ENCODE measurements at regions not wholly inside any gene's neighbourhood (a gene's known extent, or its start where the extent isn't known, plus 50 kb on each side); places are given as distances from the start of the nearest gene placed in this dataset.

- no peak for DNase-seq
Observed at GRCh38 chr7:1321411-1322239, 89.0 kb downstream of the UNCX start.

- no peak for DNase-seq
Observed at GRCh38 chr7:1322240-1323110, 89.8 kb downstream of the UNCX start.

- DNase-seq, result no peak
Observed at GRCh38 chr7:1323178-1324027, 90.7 kb downstream of the UNCX start.

GRCh38 chr7:1324028-1324900 is 91.6 kb downstream of the UNCX start:
- no peak for DNase-seq

GRCh38 chr7:1325246-1325645 is 92.6 kb downstream of the UNCX start:
- DNase-seq, result no peak

GRCh38 chr7:1325646-1326510 is 93.2 kb downstream of the UNCX start:
- no peak for DNase-seq

- DNase-seq, result no peak
Observed at GRCh38 chr7:1326511-1326785, 93.8 kb downstream of the UNCX start.

- DNase-seq, result no peak
Observed at GRCh38 chr7:1329261-1329660, 96.6 kb downstream of the UNCX start.

- DNase-seq, result no peak
Observed at GRCh38 chr7:1329966-1330800, 97.5 kb downstream of the UNCX start.

GRCh38 chr7:1330801-1331425 is 98.2 kb downstream of the UNCX start:
- no peak for DNase-seq

GRCh38 chr7:1331561-1332467 is 99.1 kb downstream of the UNCX start:
- DNase-seq, result no peak

GRCh38 chr7:1336509-1336908 is 103.8 kb downstream of the UNCX start:
- DNase-seq, result no peak

GRCh38 chr7:1339611-1340010 is 106.9 kb downstream of the UNCX start:
- DNase-seq, result no peak

GRCh38 chr7:1340031-1340430 is 107.4 kb downstream of the UNCX start:
- DNase-seq, result no peak

GRCh38 chr7:1340461-1341360 is 108.0 kb downstream of the UNCX start:
- no peak for DNase-seq

- DNase-seq, result no peak
Observed at GRCh38 chr7:1341361-1342089, 108.9 kb downstream of the UNCX start.

GRCh38 chr7:1342090-1342640 is 109.5 kb downstream of the UNCX start:
- DNase-seq, result no peak
